Mucosa of descending colon (tissue), 3 donors: ENCODE measurements at regions not wholly inside any gene's neighbourhood (a gene's known extent, or its start where the extent isn't known, plus 50 kb on each side); places are given as distances from the start of the nearest gene placed in this dataset.

Experiments
- ATAC-seq: fragments of 200-7000 bp; cut with Tn5 transposase; one replicate; pipeline ENCODE4 v1.9.1; 2020; ENCODE audit warnings: mild to moderate bottlenecking, moderate library complexity
- DNase-seq, 3 donors: peaks; one replicate each; pipeline ENCODE4 v3.0.0-alpha.2; 2020
- H3K36me3 ChIP-seq: fragments of 200-600 bp; one replicate; pipeline ENCODE4 v1.8.0; 2021; ENCODE audit warnings: low read depth, mild to moderate bottlenecking
- H3K4me1 ChIP-seq: fragments of 200-600 bp; one replicate; pipeline ENCODE4 v1.8.0; 2021; ENCODE audit warnings: low read depth, mild to moderate bottlenecking
- H3K4me3 ChIP-seq: fragments of 200-600 bp; one replicate; pipeline ENCODE4 v1.8.0; 2021; ENCODE audit warnings: mild to moderate bottlenecking
- H3K9me3 ChIP-seq: fragments of 200-600 bp; one replicate; pipeline ENCODE4 v1.8.0; 2021; ENCODE audit warnings: mild to moderate bottlenecking
- intact Hi-C, 2 donors: fragments of 100-400 bp; cut with DNase I in 1 of 2; cut with micrococcal nuclease in 1 of 2; formaldehyde crosslinking; loops; one replicate each; pipeline versions ENCODE4 v1.11.0 to v1.11.1; 2022; cut with DNase I, micrococcal nuclease
- TF ChIP-seq, protein P1 (sequence below): fragments of 200-600 bp; IDR thresholded peaks from one replicate; pipeline ENCODE4 v1.8.0; 2022; ENCODE audit warnings: antibody characterized with exemption, mild to moderate bottlenecking
- donor health status: DM: no; HTN: no; CAD: no; lungs with moderate emphysema.
- donor health status: DM: no; HTN: no; CAD: no.
- donor health status: DM: no; HTN: yes; CAD: no.

DNA sequence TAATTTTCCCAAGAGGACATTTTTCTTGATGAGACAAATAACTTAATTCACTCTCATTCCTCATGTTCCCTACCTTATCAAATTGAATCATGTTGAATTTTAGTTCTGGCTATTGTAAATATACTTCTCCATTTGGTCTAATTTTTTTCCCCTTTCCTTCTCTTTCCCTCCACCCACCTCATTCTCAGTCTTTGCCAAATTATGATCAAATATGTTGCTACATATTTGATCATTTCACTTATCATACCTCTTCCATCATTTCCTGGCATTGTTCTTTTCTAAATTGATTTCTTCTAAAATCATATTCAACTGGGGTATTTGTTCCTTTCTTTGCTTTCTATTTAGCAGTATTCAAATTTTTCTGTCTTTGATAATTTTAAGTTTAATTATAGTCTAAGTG lies 52.3 kb downstream of the HDGFL1 start:
- ATAC-seq (no peak), DNase-seq (no peak)
- H3K36me3 ChIP-seq = no peaks in the 10 kb centered on the region
- no peak overlapping the region for H3K4me3 ChIP-seq
- H3K9me3 ChIP-seq = no peaks in the 10 kb centered on the region
- TF ChIP-seq, protein P1, sequence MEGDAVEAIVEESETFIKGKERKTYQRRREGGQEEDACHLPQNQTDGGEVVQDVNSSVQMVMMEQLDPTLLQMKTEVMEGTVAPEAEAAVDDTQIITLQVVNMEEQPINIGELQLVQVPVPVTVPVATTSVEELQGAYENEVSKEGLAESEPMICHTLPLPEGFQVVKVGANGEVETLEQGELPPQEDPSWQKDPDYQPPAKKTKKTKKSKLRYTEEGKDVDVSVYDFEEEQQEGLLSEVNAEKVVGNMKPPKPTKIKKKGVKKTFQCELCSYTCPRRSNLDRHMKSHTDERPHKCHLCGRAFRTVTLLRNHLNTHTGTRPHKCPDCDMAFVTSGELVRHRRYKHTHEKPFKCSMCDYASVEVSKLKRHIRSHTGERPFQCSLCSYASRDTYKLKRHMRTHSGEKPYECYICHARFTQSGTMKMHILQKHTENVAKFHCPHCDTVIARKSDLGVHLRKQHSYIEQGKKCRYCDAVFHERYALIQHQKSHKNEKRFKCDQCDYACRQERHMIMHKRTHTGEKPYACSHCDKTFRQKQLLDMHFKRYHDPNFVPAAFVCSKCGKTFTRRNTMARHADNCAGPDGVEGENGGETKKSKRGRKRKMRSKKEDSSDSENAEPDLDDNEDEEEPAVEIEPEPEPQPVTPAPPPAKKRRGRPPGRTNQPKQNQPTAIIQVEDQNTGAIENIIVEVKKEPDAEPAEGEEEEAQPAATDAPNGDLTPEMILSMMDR = no peak
- intact Hi-C loops = no loop called here
- no peaks in the 10 kb centered on the region for H3K4me1 ChIP-seq

DNA sequence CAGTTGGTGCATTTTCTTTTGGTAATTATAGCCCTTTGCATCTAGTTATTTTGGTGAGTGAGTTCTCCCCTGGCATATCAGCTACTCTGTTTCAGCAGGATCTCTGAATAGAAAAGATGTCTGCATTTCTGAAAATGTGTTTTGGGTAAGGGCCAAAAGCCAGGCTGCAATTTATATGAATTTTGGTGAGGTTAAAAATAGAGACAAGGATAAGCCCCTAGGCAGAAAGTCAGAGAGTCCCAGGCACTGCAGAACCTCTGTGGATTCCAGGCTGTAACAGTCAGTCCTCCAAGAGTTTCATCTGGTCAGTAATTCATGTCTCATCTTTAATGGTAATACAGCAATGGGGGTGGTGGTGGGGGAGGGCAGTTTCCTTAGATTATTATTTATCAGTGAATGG lies 53.0 kb downstream of the HDGFL1 start:
- Histone ChIP-seq H3K4me1 (no peaks in the 10 kb centered on the region), H3K4me3 (no peak overlapping the region), H3K9me3 (no peaks in the 10 kb centered on the region), H3K36me3 (no peaks in the 10 kb centered on the region)
- DNase-seq (no peak), ATAC-seq (no peak)
- TF ChIP-seq, protein P1 = no peak
- intact Hi-C loops = no loop called here

DNA sequence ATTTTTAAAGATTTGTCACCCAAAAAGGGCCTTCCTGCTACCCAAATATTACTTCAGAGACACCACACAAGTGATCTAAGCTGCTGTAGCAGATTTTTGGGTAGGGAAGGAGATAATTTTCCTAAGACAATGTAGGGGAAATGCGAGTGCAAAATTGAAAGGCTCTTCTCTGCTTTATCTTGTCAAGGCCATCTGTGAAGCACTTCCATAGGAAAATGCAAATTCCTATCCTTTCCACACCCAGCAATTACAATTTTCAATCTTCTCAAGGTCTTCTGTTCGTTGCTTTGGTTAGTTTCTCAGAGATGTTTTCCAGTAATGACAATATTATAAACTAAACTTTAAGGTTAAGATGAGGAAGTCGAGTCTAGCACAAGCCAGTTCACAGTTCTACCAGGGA lies 53.4 kb downstream of the HDGFL1 start:
- ATAC-seq (no peak), DNase-seq (no peak)
- no peaks in the 10 kb centered on the region for H3K36me3 ChIP-seq
- H3K4me3 ChIP-seq = no peak overlapping the region
- TF ChIP-seq, protein P1 = no peak
- H3K9me3 ChIP-seq = no peaks in the 10 kb centered on the region
- no peaks in the 10 kb centered on the region for H3K4me1 ChIP-seq
- intact Hi-C loops = no loop called here

- H3K4me1 ChIP-seq = no peaks in the 10 kb centered on the region
- TF ChIP-seq, protein P1 = no peak
- intact Hi-C loops = no loop called here
Measured at GRCh38 chr6:22627644-22628043, 58.3 kb downstream of the HDGFL1 start.

GRCh38 chr6:22631091-22631490 lies 61.7 kb downstream of the HDGFL1 start:
- TF ChIP-seq, protein P1 = no peak
- DNase-seq = no peak
- no peak overlapping the region for H3K4me3 ChIP-seq
- no peak for ATAC-seq
- H3K36me3 ChIP-seq = no peaks in the 10 kb centered on the region
- intact Hi-C loops = no loop called here
- no peaks in the 10 kb centered on the region for H3K9me3 ChIP-seq
- no peaks in the 10 kb centered on the region for H3K4me1 ChIP-seq

More at GRCh38 chr6:22627644-22628043, 58.3 kb downstream of the HDGFL1 start:
- DNase-seq (no peak), ATAC-seq (no peak)
- H3K36me3 ChIP-seq = no peaks in the 10 kb centered on the region
- no peaks in the 10 kb centered on the region for H3K9me3 ChIP-seq
- no peak overlapping the region for H3K4me3 ChIP-seq

GRCh38 chr6:22632581-22633145 lies 63.3 kb downstream of the HDGFL1 start:
- DNase-seq (no peak), ATAC-seq (no peak)
- Histone ChIP-seq H3K4me1 (no peaks in the 10 kb centered on the region), H3K4me3 (no peak overlapping the region), H3K36me3 (no peaks in the 10 kb centered on the region), H3K9me3 (no peaks in the 10 kb centered on the region)
- TF ChIP-seq, protein P1 = no peak
- intact Hi-C loops = no loop called here
